ENCODE measurements at regions not wholly inside any gene's neighbourhood (a gene's known extent, or its start where the extent isn't known, plus 50 kb on each side); places are given as distances from the start of the nearest gene placed in this dataset.

GRCh38 chr1:5779608-5780323 is 212.5 kb downstream of the NPHP4 start:
- no peaks in the 10 kb centered on the region for H3K79me2 ChIP-seq (ENCODE audit: insufficient read depth, low read length)
- TF ChIP-seq CTCF (IDR thresholded peaks at IDR 0.05; ENCODE audit: borderline replicate concordance, extremely low read depth, low read length, poor library complexity, severe bottlenecking), result no peak
- H2AFZ ChIP-seq (ENCODE audit: low read depth, low read length), result no peak overlapping the region
- H3K36me3 ChIP-seq (ENCODE audit: insufficient read depth, low read length), result no peaks in the 10 kb centered on the region
- no peak overlapping the region for H3K27ac ChIP-seq (ENCODE audit: low read length)
- no peaks in the 10 kb centered on the region for H4K20me1 ChIP-seq (ENCODE audit: insufficient read depth, low read length)
- H3K4me2 ChIP-seq (ENCODE audit: insufficient read depth, low read length), result no peak overlapping the region
- H3K27me3 ChIP-seq (ENCODE audit: insufficient read depth, low read length, poor library complexity), result no peaks in the 10 kb centered on the region
- H3K9me3 ChIP-seq (ENCODE audit: insufficient read depth, low read length, severe bottlenecking), result no peaks in the 10 kb centered on the region
- no peak for ATAC-seq (ENCODE audit: insufficient read depth, low read depth)
- H3K4me3 ChIP-seq (ENCODE audit: low read depth in 1 of 2, low read length in 2 of 2), result no peak overlapping the region
- no peak overlapping the region for H3K9ac ChIP-seq (ENCODE audit: low read depth, low read length)
- DNase-seq, result no peak
- no peaks in the 10 kb centered on the region for H3K4me1 ChIP-seq (ENCODE audit: insufficient read depth, low read length)

- Histone ChIP-seq H3K27ac (ENCODE audit: low read length) (no peak overlapping the region), H3K27me3 (ENCODE audit: insufficient read depth, low read length, poor library complexity) (no peaks in the 10 kb centered on the region), H3K4me2 (ENCODE audit: insufficient read depth, low read length) (no peak overlapping the region), H4K20me1 (ENCODE audit: insufficient read depth, low read length) (no peaks in the 10 kb centered on the region), H3K9ac (ENCODE audit: low read depth, low read length) (no peak overlapping the region), H3K36me3 (ENCODE audit: insufficient read depth, low read length) (no peaks in the 10 kb centered on the region), H3K9me3 (ENCODE audit: insufficient read depth, low read length, severe bottlenecking) (no peaks in the 10 kb centered on the region), H2AFZ (ENCODE audit: low read depth, low read length) (no peak overlapping the region), H3K4me3 (ENCODE audit: low read depth in 1 of 2, low read length in 2 of 2) (no peak overlapping the region), H3K79me2 (ENCODE audit: insufficient read depth, low read length) (no peaks in the 10 kb centered on the region), H3K4me1 (ENCODE audit: insufficient read depth, low read length) (no peaks in the 10 kb centered on the region)
- DNase-seq, result no peak
- no peak for ATAC-seq (ENCODE audit: insufficient read depth, low read depth)
- no peak for TF ChIP-seq CTCF (IDR thresholded peaks at IDR 0.05; ENCODE audit: borderline replicate concordance, extremely low read depth, low read length, poor library complexity, severe bottlenecking)
- no peak for TF ChIP-seq EZH2 (IDR thresholded peaks at IDR 0.05; ENCODE audit: borderline replicate concordance, low read depth, low read length, severe bottlenecking)
Observed at GRCh38 chr1:5776035-5776550, 216.1 kb downstream of the NPHP4 start.

- ATAC-seq (ENCODE audit: insufficient read depth, low read depth), result no peak
- no peak overlapping the region for H3K4me3 ChIP-seq (ENCODE audit: low read depth in 1 of 2, low read length in 2 of 2)
- H3K9me3 ChIP-seq (ENCODE audit: insufficient read depth, low read length, severe bottlenecking), result no peaks in the 10 kb centered on the region
- H3K36me3 ChIP-seq (ENCODE audit: insufficient read depth, low read length), result no peaks in the 10 kb centered on the region
- H4K20me1 ChIP-seq (ENCODE audit: insufficient read depth, low read length), result no peaks in the 10 kb centered on the region
- H3K4me1 ChIP-seq (ENCODE audit: insufficient read depth, low read length), result no peaks in the 10 kb centered on the region
- H3K27me3 ChIP-seq (ENCODE audit: insufficient read depth, low read length, poor library complexity), result peaks cover 3% of the 10 kb centered on the region
- no peak overlapping the region for H3K9ac ChIP-seq (ENCODE audit: low read depth, low read length)
- no peak overlapping the region for H2AFZ ChIP-seq (ENCODE audit: low read depth, low read length)
- TF ChIP-seq EZH2 (IDR thresholded peaks at IDR 0.05; ENCODE audit: borderline replicate concordance, low read depth, low read length, severe bottlenecking) (no peak), CTCF (IDR thresholded peaks at IDR 0.05; ENCODE audit: borderline replicate concordance, extremely low read depth, low read length, poor library complexity, severe bottlenecking) (no peak)
- no peaks in the 10 kb centered on the region for H3K79me2 ChIP-seq (ENCODE audit: insufficient read depth, low read length)
- H3K27ac ChIP-seq (ENCODE audit: low read length), result no peak overlapping the region
- H3K4me2 ChIP-seq (ENCODE audit: insufficient read depth, low read length), result no peak overlapping the region
- DNase-seq, result no peak
Observed at GRCh38 chr1:5774019-5774418, 218.2 kb downstream of the NPHP4 start.
